ENCODE measurements at regions not wholly inside any gene's neighbourhood (a gene's known extent, or its start where the extent isn't known, plus 50 kb on each side); places are given as distances from the start of the nearest gene placed in this dataset.
"Not testable (repeated sequence)": the region's sequence is repeated elsewhere in the genome, so short reads cannot be mapped to it uniquely, and the experiment has no call there.

DNA sequence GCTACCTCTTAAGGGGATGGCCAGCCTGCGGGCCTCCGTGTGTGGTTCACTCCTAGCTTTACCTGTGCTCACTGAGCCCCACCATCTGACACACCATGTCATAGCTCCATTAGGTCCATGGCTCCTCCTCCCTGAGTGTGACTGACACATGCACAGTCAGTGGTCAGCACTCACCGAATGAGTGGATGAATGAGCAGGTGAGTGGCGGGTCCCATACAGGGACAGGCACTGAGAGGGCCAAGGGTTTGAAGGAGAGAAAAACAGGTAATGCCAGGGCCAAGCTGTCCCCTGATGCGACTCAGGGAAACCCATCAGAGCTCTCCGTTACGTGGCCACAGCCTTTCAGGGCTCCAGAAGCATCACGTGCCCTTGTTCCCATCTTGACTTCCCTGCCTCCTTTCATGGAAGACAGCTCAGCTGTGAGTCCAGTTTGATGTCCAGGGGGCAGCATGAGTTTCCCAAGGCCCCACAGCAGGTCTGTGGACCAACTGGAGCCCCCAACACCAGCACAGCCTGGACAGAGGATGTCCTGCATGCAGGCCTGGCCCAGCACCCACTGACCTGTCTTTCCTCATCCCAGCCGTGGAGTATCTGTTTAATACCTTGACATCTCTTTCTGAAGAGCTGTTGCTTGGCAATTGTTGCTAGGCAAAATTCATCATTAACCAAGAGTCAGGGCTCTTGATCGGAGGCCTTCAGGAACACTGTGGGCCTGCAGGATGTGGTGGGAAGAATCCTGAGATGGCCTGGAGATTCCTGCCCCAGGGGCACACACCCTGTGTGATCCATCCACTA lies 84.4 kb downstream of the PLXNA1 start:
- intact Hi-C loops (cut with DNase I) = no loop called here
- DNase-seq (ENCODE audit: low spot score) (peak; percentile 18), ATAC-seq (no peak)

DNA sequence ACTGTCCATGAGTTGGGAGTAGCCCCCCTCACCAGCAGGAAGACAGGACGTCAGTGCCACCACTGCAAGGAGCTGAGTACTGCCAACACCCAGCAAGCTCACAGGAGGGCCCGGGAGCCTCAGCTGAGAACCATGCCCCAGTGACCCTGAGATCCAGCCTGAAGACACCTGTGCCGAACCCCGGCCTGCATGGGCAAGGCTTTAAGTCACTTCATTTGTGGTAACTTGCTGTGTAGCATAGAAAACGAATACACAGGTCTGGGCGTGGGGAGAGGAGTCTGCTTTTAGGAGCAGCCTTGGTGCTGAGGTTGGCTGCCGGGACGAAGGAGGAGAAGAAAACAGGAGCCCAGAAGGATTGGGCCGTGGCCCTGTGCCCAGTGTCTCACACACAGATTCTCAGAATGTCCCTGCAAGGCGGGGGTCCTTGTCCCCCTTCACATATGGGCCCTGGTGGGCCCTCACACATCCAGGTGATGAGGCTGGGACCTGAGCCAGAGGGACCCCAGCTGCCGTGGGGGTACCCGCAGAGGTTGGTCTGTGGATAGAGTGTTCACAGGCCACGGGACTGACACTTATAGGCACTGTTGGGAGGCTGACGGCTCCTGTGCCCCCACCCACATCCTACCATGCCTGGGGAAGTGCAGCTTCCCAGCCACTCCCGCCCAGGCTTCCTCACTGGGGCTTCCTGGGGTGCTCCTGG lies 85.3 kb downstream of the PLXNA1 start:
- DNase-seq (ENCODE audit: low spot score) (peak; percentile 34), ATAC-seq (no peak)
- intact Hi-C loops (cut with DNase I) = no loop called here

DNA sequence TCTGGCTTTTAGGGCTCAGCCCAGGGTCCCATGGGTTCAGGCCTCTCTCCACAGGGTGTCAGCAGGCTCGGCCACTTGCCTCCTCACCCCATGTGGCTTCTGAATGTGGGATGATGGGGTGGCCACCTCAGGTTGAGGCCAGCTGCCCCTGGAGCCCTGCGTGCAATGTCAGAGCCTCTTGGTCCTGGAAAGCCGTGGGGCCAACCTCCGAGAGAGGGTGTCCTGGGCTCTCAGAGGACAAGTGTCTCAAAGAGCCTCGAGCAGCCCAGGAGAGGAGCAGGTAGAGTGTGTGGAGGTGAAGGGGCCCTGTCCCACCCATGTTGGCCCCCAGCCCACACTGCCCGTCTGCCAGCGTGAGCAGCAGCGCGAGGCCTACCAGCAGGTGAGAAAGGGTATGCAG lies 86.0 kb downstream of the PLXNA1 start:
- intact Hi-C loops (cut with DNase I) = no loop called here
- ATAC-seq (no peak), DNase-seq (ENCODE audit: low spot score) (peak; percentile 45)

DNA sequence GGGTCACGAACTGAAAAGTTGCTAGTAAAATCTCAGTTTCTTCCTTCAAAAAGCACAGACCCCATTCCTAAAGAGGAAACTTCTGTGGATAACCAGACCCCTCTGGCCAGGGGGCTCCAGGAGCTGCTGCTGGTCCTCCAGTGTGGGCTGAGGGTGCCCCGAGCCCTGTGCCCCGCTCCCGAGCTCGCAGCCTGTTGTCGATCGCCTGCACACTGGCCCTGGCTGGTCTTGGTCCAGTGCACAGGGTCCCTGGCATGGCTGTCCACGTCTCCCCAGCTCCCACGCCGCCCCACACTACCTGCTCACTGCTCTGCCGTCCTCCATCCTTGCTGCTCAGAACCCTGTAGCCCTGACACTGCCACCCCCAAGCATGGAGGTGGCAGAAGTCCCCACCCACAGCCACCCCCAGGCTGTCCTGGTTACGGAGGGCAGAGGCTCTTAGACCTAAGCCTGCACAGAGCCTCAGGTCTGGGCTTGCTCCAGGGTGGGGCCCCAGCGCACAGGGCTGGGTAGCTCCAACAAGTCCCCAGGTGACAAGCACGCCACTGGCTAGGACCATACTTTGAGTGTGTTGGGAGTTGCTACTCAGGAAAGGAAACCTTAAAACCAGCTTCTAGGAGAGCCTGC lies 87.0 kb downstream of the PLXNA1 start:
- ATAC-seq (no peak), DNase-seq (ENCODE audit: low spot score) (peak; percentile 34)

DNA sequence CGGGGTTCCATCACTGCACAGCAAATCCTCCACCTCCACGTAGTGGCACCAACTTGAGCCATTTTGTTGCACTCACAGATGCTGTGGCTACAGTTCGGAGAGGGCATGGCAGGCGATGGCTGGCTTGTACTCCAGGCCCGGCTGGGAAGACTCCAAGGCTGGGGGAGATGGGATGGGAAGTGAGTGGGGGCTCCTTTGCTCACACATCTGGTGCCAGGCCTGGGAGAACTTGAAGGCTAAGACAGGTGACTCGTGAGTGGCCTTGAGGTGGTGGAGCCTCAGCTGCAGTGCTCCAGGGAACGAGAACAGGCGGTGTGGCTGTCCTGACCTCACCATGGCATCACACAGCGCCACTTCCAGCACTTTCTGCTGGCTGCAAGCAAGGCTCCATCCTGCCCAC lies 87.9 kb downstream of the PLXNA1 start:
- DNase-seq (ENCODE audit: low spot score) = peak; percentile 54
- intact Hi-C loops (cut with DNase I) = no loop called here
- ATAC-seq = no peak

More for the DNA sequence above, 87.0 kb downstream of the PLXNA1 start:
- intact Hi-C loops (cut with DNase I) = no loop called here

DNA sequence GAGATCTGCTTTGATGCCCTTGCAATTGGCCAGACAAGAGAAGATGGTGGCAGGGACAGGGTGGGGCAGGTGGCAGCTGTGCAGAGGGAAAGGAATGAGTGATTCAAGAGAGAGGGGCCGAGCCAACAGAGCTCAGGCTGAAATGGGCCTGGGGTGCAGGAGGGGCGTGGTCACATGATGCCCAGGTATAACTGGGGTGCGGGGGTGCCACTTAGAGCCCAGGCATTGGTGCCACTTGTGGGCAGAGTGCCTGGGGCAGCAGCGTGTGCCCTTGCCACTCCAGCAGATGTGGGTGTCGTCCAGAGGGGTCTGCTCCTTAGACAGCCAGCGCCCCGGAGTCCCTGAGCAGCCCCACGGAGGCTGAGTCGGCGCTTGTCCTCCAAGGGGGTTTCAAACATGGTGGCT lies 88.7 kb downstream of the PLXNA1 start:
- DNase-seq (ENCODE audit: low spot score) = peak; percentile 53
- ATAC-seq = no peak
- intact Hi-C loops (cut with DNase I) = no loop called here

DNA sequence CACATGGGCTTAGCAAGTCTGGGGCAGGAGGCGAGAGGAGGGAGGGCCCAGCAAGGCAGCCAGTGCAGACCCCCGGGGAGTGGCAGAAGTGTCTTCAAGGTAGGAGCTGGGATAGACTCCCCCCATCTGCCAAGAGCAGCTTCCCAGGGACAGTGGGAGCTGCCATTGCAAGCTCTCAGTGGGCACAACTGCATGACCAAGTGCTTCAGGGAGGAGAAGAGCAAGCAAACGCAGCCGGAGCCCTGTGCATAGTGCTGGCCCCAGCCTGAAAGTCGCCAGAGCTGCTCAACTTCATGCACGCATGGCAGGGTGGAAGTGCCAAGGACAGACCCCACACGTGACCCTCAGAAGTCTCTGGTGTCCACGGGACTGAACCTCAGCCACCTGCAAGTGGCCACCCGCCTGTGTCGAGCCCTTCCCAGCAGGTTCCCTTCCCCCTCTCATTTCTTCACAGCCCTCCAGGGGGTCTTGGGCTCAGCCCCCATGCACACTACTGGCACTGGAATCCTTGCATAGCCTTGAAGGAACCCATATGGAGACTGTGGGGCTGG lies 89.4 kb downstream of the PLXNA1 start:
- intact Hi-C loops (cut with DNase I) = no loop called here
- no peak for ATAC-seq
- peak; percentile 42 for DNase-seq (ENCODE audit: low spot score)

DNA sequence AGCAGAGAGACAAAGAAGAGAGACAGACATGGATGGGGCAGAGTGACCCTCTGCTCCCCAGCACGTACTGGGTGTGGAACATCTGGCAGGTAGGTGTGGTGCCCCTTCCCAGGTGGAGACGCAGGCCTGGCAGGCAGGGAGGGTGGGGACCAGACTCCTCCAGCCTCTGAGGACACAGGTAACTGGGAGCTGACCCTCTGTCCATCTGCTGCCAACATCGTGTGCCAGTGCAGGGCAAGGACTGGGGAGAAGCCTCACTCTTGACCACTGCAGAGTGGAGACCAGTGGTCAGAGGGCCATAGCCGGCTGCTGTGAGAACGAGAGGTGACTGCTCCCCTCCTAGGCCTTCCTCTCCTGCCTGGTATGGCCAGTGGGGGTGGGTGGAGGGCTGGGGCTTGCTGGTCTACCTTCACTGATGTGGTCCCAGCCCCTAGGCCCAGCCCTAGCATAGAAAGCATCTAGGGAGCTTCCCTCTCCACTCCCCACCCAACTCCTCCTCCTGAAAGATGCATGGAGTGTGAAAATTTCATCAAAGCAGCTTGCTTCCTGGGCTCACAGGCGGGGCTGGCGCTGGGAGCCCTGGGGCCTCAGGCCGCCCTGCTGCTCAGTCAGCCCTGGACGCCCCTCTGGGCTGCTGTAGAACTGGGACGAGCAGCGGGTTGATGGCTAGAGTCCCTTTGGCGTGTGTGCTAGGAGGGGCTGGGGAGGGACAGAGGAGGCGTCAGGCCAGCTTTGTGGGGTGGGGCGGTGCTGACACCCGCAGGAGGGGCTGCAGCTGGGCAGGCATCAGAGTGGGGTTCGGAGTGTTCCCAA lies 90.3 kb downstream of the PLXNA1 start:
- peak; percentile 50 for DNase-seq (ENCODE audit: low spot score)
- no peak for ATAC-seq
- intact Hi-C loops (cut with DNase I) = no loop called here

DNA sequence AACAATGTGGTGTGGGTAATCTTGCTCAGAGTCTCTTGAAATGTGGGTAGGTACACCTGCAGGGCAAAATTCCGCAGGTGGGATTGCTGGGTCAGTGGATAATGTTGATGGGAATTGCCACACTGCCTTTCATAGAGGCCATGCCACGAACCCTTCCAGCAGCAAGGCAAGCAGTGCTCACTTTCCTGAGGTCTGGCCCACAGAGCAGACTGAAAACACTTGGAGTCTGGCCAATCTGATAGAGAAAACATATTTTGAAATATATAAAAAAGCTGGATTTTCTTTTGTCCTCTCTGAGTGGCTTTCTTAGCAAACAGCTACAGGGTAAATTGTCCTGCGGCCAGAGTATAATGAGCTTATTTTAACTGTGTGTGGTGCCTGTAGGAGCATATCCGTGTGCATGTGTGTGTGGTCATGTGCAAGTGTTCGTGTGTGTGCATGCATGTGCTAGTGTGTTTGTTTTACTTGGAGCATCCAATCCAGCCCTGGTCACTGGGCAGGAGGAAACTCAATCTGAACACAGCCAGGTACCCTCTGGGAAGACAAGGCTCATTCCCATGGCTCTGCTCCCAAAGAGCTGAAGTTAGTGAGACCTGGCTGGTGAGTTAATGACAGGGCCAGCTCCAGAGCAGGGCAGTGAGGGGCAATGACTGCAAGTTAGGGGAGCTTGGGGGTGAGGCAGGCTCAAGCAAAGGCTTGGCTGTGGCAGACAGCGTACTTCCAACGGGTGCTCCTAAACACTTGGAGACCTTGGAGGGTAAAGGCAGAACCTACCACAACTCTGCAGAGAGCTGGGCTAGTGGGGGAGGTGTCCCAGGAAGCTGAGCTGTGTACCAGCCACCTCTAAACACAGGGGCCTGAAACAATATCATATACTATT lies 91.3 kb downstream of the PLXNA1 start:
- DNase-seq (ENCODE audit: low spot score) (peak; percentile 55), ATAC-seq (peak; percentile 65)
- intact Hi-C loops (cut with DNase I) = no loop called here

DNA sequence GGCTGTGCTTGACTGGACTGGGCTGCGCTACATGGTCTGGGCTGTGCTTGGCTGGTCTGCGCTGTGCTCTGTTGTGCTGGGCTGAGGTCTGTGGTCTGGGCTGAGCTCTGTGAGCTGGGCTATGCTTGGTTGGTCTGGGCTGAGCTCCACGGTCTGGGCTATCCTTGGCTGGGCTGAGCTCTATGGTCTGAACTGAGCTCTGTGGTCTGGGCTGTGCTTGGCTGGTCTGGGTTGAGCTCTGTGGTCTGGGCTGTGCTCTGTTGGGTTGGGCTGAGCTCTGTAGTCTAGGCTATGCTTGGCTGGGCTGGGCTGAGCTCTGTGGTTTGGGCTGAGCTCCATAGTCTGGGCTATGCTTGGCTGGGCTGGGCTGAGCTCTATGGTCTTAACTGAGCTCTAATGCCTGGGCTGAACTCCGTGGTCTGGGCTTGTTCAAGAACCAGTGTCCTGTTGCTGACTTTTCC lies 92.0 kb downstream of the PLXNA1 start:
- intact Hi-C loops (cut with DNase I) = no loop called here
- ATAC-seq (peak; percentile 83), DNase-seq (ENCODE audit: low spot score) (peak; percentile 65)

DNA sequence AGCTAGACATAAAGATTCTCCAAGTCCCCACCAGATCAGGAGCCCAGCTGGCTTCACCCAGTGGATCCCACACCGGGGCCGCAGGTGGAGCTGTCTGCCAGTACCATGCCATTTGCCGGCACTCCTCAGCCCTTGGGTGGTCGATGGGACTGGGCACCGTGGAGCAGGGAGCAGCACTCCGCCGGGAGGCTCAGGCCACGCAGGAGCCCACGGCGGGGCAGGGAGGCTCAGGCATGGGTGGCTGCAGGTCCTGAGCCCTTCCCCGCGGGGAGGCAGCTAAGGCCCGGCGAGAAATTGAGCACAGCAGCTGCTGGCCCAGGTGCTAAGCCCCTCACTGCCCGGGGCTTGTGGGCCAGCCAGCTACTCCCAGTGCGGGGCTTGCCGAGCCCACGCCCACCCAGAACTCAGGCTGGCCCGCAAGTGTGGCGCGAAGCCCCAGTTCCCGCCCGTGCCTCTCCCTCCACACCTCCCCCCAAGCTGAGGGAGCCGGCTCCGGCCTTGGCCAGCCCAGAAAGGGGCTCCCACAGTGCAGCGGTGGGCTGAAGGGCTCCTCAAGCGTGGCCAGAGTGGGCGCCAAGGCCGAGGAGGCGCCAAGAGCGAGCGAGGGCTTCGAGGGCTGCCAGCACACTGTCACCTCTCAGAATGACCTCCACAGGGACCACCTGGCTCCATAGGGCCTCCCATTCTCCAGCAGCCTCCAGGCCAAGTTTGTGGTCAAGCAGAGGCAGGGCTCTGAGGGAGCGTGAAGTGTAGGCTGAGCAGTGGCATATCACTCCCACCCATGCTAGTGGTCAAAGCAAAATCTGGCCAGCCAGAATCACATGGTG lies 93.5 kb downstream of the PLXNA1 start:
- intact Hi-C loops (cut with DNase I); ATAC-seq: not testable (repeated sequence)
- peak; percentile 38 for DNase-seq (ENCODE audit: low spot score)

DNA sequence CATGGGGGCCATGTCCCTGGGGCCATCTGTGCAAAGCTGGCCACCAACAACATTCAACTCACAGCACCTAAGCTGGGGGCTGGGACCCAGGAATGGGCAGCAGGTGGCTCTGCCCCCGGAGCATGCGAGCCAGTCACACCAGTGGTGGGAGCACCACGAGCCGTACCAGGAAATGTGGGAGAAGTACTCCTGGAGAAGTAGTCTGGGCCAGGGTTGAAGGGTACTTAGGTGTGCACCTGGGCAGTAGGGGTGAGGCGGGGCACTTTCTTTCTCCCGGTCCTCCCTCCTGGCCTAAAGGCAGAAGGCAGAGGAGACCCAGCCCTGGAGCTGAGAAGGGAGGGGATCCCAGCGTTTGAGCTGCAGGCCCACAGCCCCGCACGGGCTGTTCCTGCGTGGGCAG lies 94.2 kb downstream of the PLXNA1 start:
- no peak for ATAC-seq
- intact Hi-C loops (cut with DNase I) = no loop called here
- peak; percentile 44 for DNase-seq (ENCODE audit: low spot score)

DNA sequence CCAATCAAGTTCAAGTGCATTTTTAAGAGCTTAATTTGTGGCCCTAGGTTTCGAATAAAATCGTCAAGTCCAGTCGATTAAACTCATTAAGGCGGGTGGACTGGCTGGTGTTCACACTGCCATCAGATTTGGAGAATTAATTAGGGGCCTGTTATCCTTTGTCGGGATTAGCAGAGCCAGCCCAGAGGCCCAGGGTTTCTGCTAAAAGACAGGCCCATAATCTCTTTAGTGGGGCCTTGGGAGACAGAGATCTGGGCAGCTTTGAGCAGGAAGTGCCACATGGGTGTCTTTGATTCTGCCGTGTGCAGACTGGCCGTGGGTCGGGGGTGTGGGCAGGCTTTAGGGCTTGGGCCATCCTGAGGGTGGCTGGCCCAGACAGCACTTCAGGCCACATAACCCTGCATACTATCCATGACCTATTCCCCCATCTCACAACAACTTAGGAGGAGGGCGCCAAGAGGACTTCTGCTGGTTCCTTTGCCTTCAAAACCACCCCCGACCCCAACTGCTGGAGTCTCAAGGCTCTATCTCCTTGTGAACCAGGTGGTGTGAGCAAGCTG lies 94.7 kb downstream of the PLXNA1 start:
- DNase-seq (ENCODE audit: low spot score) (peak; percentile 36), ATAC-seq (no peak)
- intact Hi-C loops (cut with DNase I) = no loop called here

DNA sequence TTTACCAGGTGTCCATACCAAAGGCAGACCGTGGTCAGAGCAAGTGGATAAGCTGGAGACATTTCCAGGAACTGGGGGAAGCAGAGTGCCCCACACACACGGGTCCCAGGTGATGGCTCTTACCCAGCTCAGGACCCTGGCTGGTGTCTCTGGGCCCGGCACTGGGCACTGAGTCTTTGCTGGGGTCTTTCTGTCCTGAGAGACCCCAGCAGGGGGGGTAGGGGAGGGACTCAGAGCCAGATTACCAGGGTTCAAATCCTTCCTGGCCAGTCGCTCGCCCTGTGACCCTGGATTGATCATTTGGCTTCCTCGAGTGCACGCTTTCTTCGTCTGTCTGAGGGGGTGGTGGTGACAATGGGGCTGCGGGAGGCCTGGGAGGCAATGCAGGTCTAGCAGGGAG lies 95.7 kb downstream of the PLXNA1 start:
- intact Hi-C loops (cut with DNase I) = no loop called here
- DNase-seq (ENCODE audit: low spot score) (peak; percentile 25), ATAC-seq (no peak)

DNA sequence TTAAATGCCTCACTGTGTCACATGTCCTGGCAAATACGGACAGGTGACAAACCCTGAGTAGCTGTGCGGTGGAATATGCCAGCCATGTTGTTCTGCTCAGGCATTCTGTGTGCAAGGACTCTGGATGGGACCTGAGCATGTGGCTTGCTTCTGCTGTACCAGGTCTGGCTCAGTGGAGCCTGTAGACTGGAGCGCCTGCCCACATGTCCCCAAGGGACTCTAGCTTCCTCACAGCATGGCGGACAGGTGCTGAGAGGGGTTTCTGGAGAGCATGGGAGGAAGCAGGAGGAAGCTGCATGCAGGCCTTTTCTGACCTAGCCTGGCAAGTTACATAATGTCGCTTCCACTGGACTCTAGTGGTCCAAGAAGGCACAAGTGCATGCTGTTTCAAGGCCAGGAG lies 96.3 kb downstream of the PLXNA1 start:
- DNase-seq (ENCODE audit: low spot score) = peak; percentile 42
- ATAC-seq = no peak
- intact Hi-C loops (cut with DNase I) = no loop called here

DNA sequence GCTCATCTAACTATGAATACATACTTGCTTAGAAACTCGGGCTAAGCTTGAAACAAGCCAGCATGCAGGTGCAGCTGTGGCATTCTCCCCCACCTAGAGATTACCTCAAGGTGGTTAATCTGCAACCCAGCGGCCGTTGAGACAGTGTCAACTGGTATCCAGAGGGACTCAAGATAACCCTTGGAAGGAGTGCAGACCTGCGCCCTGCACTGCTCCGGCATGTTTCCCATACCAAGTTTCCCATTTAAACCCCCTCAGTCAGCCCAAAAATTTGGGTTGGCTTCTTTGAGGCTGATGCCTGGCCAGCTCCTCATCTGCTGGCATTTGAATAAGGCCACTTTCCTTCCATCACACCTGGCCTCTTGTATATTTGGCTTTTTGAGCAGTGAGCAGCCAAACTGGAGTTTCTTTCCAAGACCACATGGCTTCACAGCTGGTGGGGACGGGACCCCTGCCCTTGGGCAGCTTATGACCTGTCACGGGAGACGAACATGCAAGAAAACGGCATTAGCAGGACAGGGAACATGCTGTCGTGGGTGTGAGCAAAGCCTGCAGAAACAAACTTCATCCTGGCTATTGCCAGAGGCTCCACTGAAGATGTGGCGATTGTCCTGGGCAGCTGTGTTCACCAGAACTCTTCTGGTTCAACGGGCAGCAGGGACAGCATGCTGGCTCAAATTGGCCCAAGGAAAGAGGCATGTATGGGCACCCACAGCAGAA lies 98.2 kb downstream of the PLXNA1 start:
- ATAC-seq = no peak
- intact Hi-C loops (cut with DNase I) = no loop called here

More for the DNA sequence above, 98.2 kb downstream of the PLXNA1 start:
- no peak for DNase-seq (ENCODE audit: low spot score)

All from sciatic nerve (tissue), 2 donors.